Mesendoderm (in vitro differentiated cells): ENCODE measurements at regions not wholly inside any gene's neighbourhood (a gene's known extent, or its start where the extent isn't known, plus 50 kb on each side); places are given as distances from the start of the nearest gene placed in this dataset.

Experiments used
- DNase-seq: peaks from one replicate; pipeline ENCODE4 v3.0.0; 2013
- H2AK5ac ChIP-seq: 2 replicates; pipeline ENCODE4 v1.6.1; 2013; ENCODE audit warnings: low read length, inconsistent platforms
- H2BK120ac ChIP-seq: 2 replicates; pipeline ENCODE4 v1.6.1; 2013; ENCODE audit warnings: low read depth, mild to moderate bottlenecking, low read length, moderate library complexity, mixed read lengths
- H2BK15ac ChIP-seq: replicated peaks from 2 replicates; pipeline ENCODE4 v1.6.1; 2013; ENCODE audit warnings: low read depth, mild to moderate bottlenecking, moderate library complexity
- H2BK5ac ChIP-seq: 2 replicates; pipeline ENCODE4 v1.6.1; 2013; ENCODE audit warnings: low read length, inconsistent platforms
- H3K18ac ChIP-seq: 2 replicates; pipeline ENCODE4 v1.6.1; 2013; ENCODE audit warnings: mild to moderate bottlenecking, low read length, mixed read lengths
- H3K23ac ChIP-seq: one replicate; pipeline ENCODE4 v1.6.1; 2013; ENCODE audit warnings: low read length
- H3K27ac ChIP-seq: 2 replicates; pipeline ENCODE4 v1.5.1; 2013; ENCODE audit warnings: low read depth, mild to moderate bottlenecking, inconsistent platforms, low read length, moderate library complexity
- H3K27me3 ChIP-seq: 2 replicates; pipeline ENCODE4 v1.6.1; 2013; ENCODE audit warnings: low read length, control low read depth, mild to moderate bottlenecking, inconsistent platforms; ENCODE audit not compliant: insufficient read depth, poor library complexity
- H3K36me3 ChIP-seq: 2 replicates; pipeline ENCODE4 v1.6.1; 2013; ENCODE audit warnings: low read length, inconsistent platforms; ENCODE audit not compliant: control insufficient read depth, insufficient read depth
- H3K4ac ChIP-seq: one replicate; pipeline ENCODE4 v1.6.1; 2013; ENCODE audit warnings: low read depth, mild to moderate bottlenecking, low read length, moderate library complexity
- H3K4me1 ChIP-seq: 2 replicates; pipeline ENCODE4 v1.6.1; 2013; ENCODE audit warnings: low read depth, low read length, inconsistent platforms; ENCODE audit not compliant: control insufficient read depth
- H3K4me2 ChIP-seq: 2 replicates; pipeline ENCODE4 v1.6.1; 2013; ENCODE audit warnings: low read length
- H3K4me3 ChIP-seq: 2 replicates; pipeline ENCODE4 v1.5.1; 2013; ENCODE audit warnings: mild to moderate bottlenecking, low read length
- H3K56ac ChIP-seq: one replicate; pipeline ENCODE4 v1.6.1; 2013; ENCODE audit warnings: low read length
- H3K79me1 ChIP-seq: 2 replicates; pipeline ENCODE4 v1.6.1; 2013; ENCODE audit warnings: low read length, inconsistent platforms
- H3K79me2 ChIP-seq: 2 replicates; pipeline ENCODE4 v1.6.1; 2013; ENCODE audit warnings: mild to moderate bottlenecking, low read length; ENCODE audit not compliant: control insufficient read depth, insufficient read depth
- H3K9ac ChIP-seq: 2 replicates; pipeline ENCODE4 v1.6.1; 2013; ENCODE audit warnings: low read length, inconsistent platforms
- H4K5ac ChIP-seq: one replicate; pipeline ENCODE4 v1.6.1; 2013; ENCODE audit warnings: low read length
- H4K8ac ChIP-seq: one replicate; pipeline ENCODE4 v1.6.1; 2013; ENCODE audit warnings: low read depth, mild to moderate bottlenecking, control low read depth, low read length, moderate library complexity
- WGBS: extraction: QIAGEN DNeasy Blood & Tissue Kit; methylation state at CpG from one replicate; pipeline ENCODE4 v1.1.7; 2013; ENCODE audit warnings: low lambda C conversion rate, missing lambda C conversion rate; ENCODE audit not compliant: insufficient coverage; ENCODE audit errors: extremely low coverage; 5-methylcytosine and 5-hydroxymethylcytosine counted together

DNA sequence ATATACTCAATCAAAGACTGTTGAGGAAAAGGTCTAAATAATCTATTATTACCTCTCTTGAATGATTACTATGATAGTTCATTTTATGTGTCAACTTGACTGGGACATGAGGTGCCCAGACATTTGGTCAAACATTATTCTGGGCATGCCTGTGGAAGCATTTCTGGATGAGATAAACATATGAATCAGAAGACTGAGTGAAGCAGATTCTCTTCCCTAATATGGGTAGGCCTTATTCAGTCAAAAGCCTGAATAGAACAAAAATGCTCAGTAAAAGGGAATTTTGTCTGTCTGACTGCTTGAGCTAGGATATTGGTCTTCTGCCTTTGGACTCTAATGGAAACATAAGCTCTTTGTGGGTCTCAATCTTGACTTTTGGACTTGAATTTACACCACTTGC lies 73.3 kb upstream of the SOX13 start:
- peaks cover 13% of the 10 kb centered on the region for H3K4me1 ChIP-seq
- no peak overlapping the region for H3K18ac ChIP-seq
- no peak for DNase-seq
- no peaks in the 10 kb centered on the region for H3K36me3 ChIP-seq
- no peaks in the 10 kb centered on the region for H3K79me1 ChIP-seq
- H2AK5ac ChIP-seq, result no peak overlapping the region
- H2BK15ac ChIP-seq, result no peak overlapping the region
- H3K4ac ChIP-seq, result no peak overlapping the region
- H3K79me2 ChIP-seq, result no peaks in the 10 kb centered on the region
- no peak overlapping the region for H3K27ac ChIP-seq
- H3K56ac ChIP-seq, result no peak overlapping the region
- no peak overlapping the region for H3K9ac ChIP-seq
- H4K8ac ChIP-seq, result no peak overlapping the region
- no peak overlapping the region for H3K4me2 ChIP-seq
- H2BK5ac ChIP-seq, result no peak overlapping the region
- no peak overlapping the region for H3K23ac ChIP-seq
- H4K5ac ChIP-seq, result no peak overlapping the region
- no peaks in the 10 kb centered on the region for H3K27me3 ChIP-seq
- no peak overlapping the region for H3K4me3 ChIP-seq
- H2BK120ac ChIP-seq, result no peak overlapping the region

DNA sequence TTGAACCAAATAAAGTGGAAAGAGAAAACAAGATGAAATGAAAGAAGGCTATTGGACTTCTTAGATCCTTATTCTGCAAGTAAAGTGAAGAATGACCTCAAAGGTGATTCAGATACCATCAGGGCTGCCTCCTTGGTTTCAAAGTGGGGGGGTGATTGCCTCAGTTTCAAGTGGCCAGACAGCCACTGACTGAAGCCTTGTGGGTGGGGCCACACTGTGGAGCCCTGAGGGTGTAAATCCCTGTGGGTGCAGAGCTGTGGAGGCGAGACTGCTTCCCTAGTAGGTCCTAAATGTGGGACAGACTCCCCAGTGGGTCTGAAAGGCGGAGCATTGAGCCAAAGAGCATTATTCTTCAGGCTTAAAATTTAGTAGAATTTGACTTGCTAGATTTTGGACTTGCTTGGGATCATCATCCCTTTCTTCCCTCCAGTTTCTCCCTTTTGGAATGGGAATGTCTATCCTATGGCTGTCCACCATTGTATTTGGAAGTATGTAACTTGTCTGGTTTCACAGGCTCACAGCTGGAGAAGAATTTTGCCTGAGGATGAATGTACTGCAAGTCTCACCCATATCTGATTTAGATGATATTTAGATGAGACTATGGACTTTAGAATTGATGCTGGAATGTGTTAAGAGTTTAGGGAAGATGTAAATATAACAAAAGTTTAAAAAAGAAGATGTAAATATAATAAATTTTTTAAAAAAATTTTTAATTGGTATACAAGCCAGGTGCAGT lies 71.6 kb upstream of the SOX13 start:
- Histone ChIP-seq H3K18ac (no peak overlapping the region), H3K4me2 (no peak overlapping the region), H3K4me3 (no peak overlapping the region), H3K27me3 (no peaks in the 10 kb centered on the region), H3K4ac (no peak overlapping the region), H3K23ac (no peak overlapping the region), H3K36me3 (no peaks in the 10 kb centered on the region), H3K27ac (no peak overlapping the region), H2BK120ac (no peak overlapping the region), H2AK5ac (no peak overlapping the region), H3K4me1 (peaks cover 7% of the 10 kb centered on the region), H3K79me2 (no peaks in the 10 kb centered on the region), H3K9ac (no peak overlapping the region), H2BK5ac (no peak overlapping the region), H4K8ac (no peak overlapping the region), H2BK15ac (no peak overlapping the region), H3K56ac (no peak overlapping the region), H4K5ac (no peak overlapping the region), H3K79me1 (no peaks in the 10 kb centered on the region)
- DNase-seq, result no peak
- WGBS, result no CpG with 5 or more reads among the region's 2 CpGs

DNA sequence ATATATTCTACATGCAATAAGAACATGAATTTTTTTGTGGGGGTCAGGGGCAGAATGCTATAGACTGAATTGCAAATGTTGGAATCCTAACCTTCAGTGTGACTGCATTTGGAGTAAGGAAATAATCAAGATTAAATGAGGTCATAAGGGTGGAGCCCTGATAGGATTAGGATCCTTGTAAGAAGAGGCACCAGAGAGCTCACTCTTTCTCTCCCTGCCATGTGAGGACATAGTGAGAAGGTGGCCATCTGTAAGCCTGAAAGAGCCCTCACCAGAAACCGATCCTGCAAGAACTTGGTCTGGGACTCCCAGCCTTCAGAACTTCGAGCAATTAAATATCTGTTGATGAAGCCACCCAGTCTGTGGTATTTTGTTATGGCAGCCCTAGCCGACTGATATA lies 70.3 kb upstream of the SOX13 start:
- Histone ChIP-seq H3K4me2 (no peak overlapping the region), H2BK5ac (no peak overlapping the region), H3K18ac (no peak overlapping the region), H4K8ac (no peak overlapping the region), H4K5ac (no peak overlapping the region), H3K79me1 (no peaks in the 10 kb centered on the region), H3K56ac (no peak overlapping the region), H3K4me1 (peaks cover 7% of the 10 kb centered on the region), H3K4me3 (no peak overlapping the region), H3K9ac (no peak overlapping the region), H3K79me2 (no peaks in the 10 kb centered on the region), H2AK5ac (no peak overlapping the region), H3K27ac (no peak overlapping the region), H2BK15ac (no peak overlapping the region), H2BK120ac (no peak overlapping the region), H3K27me3 (no peaks in the 10 kb centered on the region), H3K36me3 (no peaks in the 10 kb centered on the region), H3K4ac (no peak overlapping the region), H3K23ac (no peak overlapping the region)
- no peak for DNase-seq
- WGBS, result no CpG with 5 or more reads among the region's 3 CpGs

DNA sequence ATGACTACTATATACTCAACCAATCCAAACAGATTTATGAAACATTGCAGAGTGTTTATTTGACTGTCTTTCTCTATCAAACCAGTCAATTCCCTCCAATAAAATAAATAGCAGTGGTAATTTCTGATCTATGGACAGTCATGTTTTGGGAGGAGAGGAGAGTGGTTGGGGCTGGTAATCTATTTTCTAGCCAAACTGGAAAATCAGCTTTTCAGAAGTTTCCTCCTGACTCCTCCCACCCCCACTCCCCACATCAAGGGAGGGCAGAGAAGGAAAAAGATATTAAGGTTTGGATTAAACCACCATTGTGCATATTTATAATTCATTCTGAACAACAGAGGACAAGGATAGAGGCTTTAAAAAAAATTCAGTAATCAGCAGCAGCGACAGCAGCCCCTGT lies 69.4 kb upstream of the SOX13 start:
- no peak overlapping the region for H2AK5ac ChIP-seq
- H3K79me1 ChIP-seq, result no peaks in the 10 kb centered on the region
- H4K8ac ChIP-seq, result no peak overlapping the region
- no peak overlapping the region for H3K4ac ChIP-seq
- H2BK5ac ChIP-seq, result no peak overlapping the region
- no peak overlapping the region for H3K4me2 ChIP-seq
- H2BK120ac ChIP-seq, result no peak overlapping the region
- H3K9ac ChIP-seq, result no peak overlapping the region
- DNase-seq, result no peak
- no peaks in the 10 kb centered on the region for H3K79me2 ChIP-seq
- H3K27ac ChIP-seq, result no peak overlapping the region
- peaks cover 7% of the 10 kb centered on the region for H3K4me1 ChIP-seq
- no peak overlapping the region for H2BK15ac ChIP-seq
- WGBS, result no CpG with 5 or more reads among the region's 1 CpG
- no peak overlapping the region for H4K5ac ChIP-seq
- H3K27me3 ChIP-seq, result no peaks in the 10 kb centered on the region
- H3K36me3 ChIP-seq, result no peaks in the 10 kb centered on the region
- no peak overlapping the region for H3K18ac ChIP-seq
- H3K4me3 ChIP-seq, result no peak overlapping the region
- H3K56ac ChIP-seq, result no peak overlapping the region
- H3K23ac ChIP-seq, result no peak overlapping the region

DNA sequence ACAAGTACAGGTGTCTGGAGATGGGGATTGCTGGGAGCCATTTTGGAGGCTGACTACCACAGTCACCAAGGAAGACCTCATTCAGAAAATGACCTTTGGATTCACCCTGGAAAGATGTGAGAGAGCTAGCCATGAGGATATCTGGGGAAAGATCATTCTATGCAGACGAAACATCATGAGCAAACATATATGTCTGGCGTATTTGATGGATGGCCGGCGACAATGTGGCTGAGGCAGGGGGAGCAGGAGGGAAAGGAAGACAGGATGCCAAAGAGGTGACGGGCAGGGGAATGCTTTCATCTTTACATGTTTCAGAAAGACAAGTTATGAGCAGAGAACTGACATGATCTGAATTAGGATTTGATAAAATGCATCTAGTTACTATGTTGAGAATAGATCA lies 61.5 kb upstream of the SOX13 start:
- H3K27ac ChIP-seq, result no peak overlapping the region
- H4K8ac ChIP-seq, result no peak overlapping the region
- no CpG with 5 or more reads among the region's 5 CpGs for WGBS
- no peak overlapping the region for H3K4me2 ChIP-seq
- no peak overlapping the region for H2BK120ac ChIP-seq
- H3K27me3 ChIP-seq, result no peaks in the 10 kb centered on the region
- H2BK5ac ChIP-seq, result no peak overlapping the region
- no peak overlapping the region for H3K4me3 ChIP-seq
- no peak overlapping the region for H2BK15ac ChIP-seq
- H3K18ac ChIP-seq, result no peak overlapping the region
- no peak overlapping the region for H3K56ac ChIP-seq
- H3K4me1 ChIP-seq, result no peaks in the 10 kb centered on the region
- H3K79me2 ChIP-seq, result no peaks in the 10 kb centered on the region
- no peak overlapping the region for H4K5ac ChIP-seq
- H3K36me3 ChIP-seq, result no peaks in the 10 kb centered on the region
- H3K4ac ChIP-seq, result no peak overlapping the region
- H3K23ac ChIP-seq, result no peak overlapping the region
- no peaks in the 10 kb centered on the region for H3K79me1 ChIP-seq
- H3K9ac ChIP-seq, result no peak overlapping the region
- no peak for DNase-seq
- H2AK5ac ChIP-seq, result no peak overlapping the region

DNA sequence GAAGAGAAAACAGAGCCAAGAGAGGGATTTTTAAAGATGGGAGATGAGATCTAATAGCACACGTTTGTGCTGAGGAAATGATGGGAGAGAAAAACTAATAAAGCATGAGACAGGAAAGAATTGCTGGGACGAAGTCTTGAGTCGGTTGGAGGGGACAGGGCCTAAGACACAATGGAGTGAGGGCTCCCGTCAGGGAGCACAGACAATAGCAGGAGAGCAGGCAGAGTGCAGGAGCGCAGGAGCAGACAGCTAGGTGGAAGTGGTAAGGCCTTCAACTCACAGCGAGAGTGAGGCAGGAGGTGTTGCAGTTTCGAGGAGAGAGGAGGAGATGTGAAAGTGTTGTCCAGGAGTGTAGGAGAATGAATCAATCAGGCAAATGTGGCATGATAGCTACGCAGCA lies 59.9 kb upstream of the SOX13 start:
- Histone ChIP-seq H4K8ac (no peak overlapping the region), H3K4me1 (peaks cover 6% of the 10 kb centered on the region), H3K56ac (peak overlapping the region; percentile 67), H4K5ac (peak overlapping the region; percentile 66), H3K18ac (no peak overlapping the region), H3K4me2 (no peak overlapping the region), H3K27me3 (no peaks in the 10 kb centered on the region), H3K4ac (no peak overlapping the region), H3K27ac (no peak overlapping the region), H3K23ac (no peak overlapping the region), H2BK15ac (no peak overlapping the region), H2BK5ac (no peak overlapping the region), H2AK5ac (no peak overlapping the region), H2BK120ac (no peak overlapping the region), H3K36me3 (no peaks in the 10 kb centered on the region), H3K4me3 (no peak overlapping the region), H3K79me2 (no peaks in the 10 kb centered on the region), H3K79me1 (no peaks in the 10 kb centered on the region), H3K9ac (no peak overlapping the region)
- no CpG with 5 or more reads among the region's 8 CpGs for WGBS
- DNase-seq, result peak; percentile 49
